ENCODE measurements at regions not wholly inside any gene's neighbourhood (a gene's known extent, or its start where the extent isn't known, plus 50 kb on each side); places are given as distances from the start of the nearest gene placed in this dataset.

GRCh38 chr3:35216501-35217266 lies 422.6 kb upstream of the ARPP21 start:
- peaks cover 0 to 12% (median 0%) of the 10 kb centered on the region in 12 donors for H3K9me3 ChIP-seq
- no peaks in the 10 kb centered on the region for H3K4me1 ChIP-seq
- no peak for TF ChIP-seq CTCF (IDR thresholded peaks at IDR 0.05)
- TF ChIP-seq POLR2A (IDR thresholded peaks at IDR 0.05) = no peak
- H3K4me3 ChIP-seq = no peak overlapping the region
- ATAC-seq (no peak), DNase-seq (no peak)
- no peak overlapping the region for H3K27ac ChIP-seq
- H3K27me3 ChIP-seq = no peaks in the 10 kb centered on the region
- WGBS, 4 donors = 93 to 95% (median 94%) methylated on average over 18 of the region's 18 CpGs
- intact Hi-C loops (cut with DNase I) = no loop called here
- H3K36me3 ChIP-seq = no peaks in the 10 kb centered on the region

- no peaks in the 10 kb centered on the region for H3K27me3 ChIP-seq
- no peaks in the 10 kb centered on the region for H3K4me1 ChIP-seq
- no peak overlapping the region for H3K27ac ChIP-seq
- no peaks in the 10 kb centered on the region for H3K36me3 ChIP-seq
- peaks cover 0 to under 1% (median 0%) of the 10 kb centered on the region in 12 donors for H3K9me3 ChIP-seq
- 94 to 98% (median 96%) methylated on average over 1 of the region's 1 CpG for WGBS, 4 donors
- no peak overlapping the region for H3K4me3 ChIP-seq
- intact Hi-C loops (cut with DNase I) = no loop called here
- TF ChIP-seq CTCF (IDR thresholded peaks at IDR 0.05) (no peak), POLR2A (IDR thresholded peaks at IDR 0.05) (no peak)
- ATAC-seq (no peak), DNase-seq (no peak)
Measured at GRCh38 chr3:35223632-35224394, 415.5 kb upstream of the ARPP21 start.

- intact Hi-C loops (cut with DNase I) = no loop called here
- Histone ChIP-seq H3K36me3 (no peaks in the 10 kb centered on the region), H3K9me3 (no peaks in the 10 kb centered on the region), H3K27ac (no peak overlapping the region), H3K27me3 (no peaks in the 10 kb centered on the region), H3K4me3 (no peak overlapping the region), H3K4me1 (no peaks in the 10 kb centered on the region)
- no peak for ATAC-seq
- no peak for DNase-seq
- TF ChIP-seq CTCF (IDR thresholded peaks at IDR 0.05) = no peak
- no peak for TF ChIP-seq POLR2A (IDR thresholded peaks at IDR 0.05)
- 27 to 57% (median 31%) methylated on average over 3 of the region's 3 CpGs for WGBS, 4 donors
Measured at GRCh38 chr3:35224565-35225295, 414.6 kb upstream of the ARPP21 start.

GRCh38 chr3:35241236-35241635 lies 398.1 kb upstream of the ARPP21 start:
- no peak for DNase-seq
- 28 to 59% (median 35%) methylated on average over 2 of the region's 2 CpGs for whole genome bisulfite sequencing, 4 donors
- no peak for TF ChIP-seq POLR2A (IDR thresholded peaks at IDR 0.05)
- TF ChIP-seq CTCF (IDR thresholded peaks at IDR 0.05) = no peak
- no peak overlapping the region for H3K4me3 ChIP-seq
- peaks cover 0 to 5% (median 0%) of the 10 kb centered on the region in 12 donors for H3K9me3 ChIP-seq
- intact Hi-C loops (cut with DNase I) = no loop called here
- no peak overlapping the region for H3K27ac ChIP-seq
- no peaks in the 10 kb centered on the region for H3K36me3 ChIP-seq
- H3K4me1 ChIP-seq = no peaks in the 10 kb centered on the region
- no peak for ATAC-seq
- no peaks in the 10 kb centered on the region for H3K27me3 ChIP-seq
